ENCODE measurements at regions not wholly inside any gene's neighbourhood (a gene's known extent, or its start where the extent isn't known, plus 50 kb on each side); places are given as distances from the start of the nearest gene placed in this dataset.

DNA sequence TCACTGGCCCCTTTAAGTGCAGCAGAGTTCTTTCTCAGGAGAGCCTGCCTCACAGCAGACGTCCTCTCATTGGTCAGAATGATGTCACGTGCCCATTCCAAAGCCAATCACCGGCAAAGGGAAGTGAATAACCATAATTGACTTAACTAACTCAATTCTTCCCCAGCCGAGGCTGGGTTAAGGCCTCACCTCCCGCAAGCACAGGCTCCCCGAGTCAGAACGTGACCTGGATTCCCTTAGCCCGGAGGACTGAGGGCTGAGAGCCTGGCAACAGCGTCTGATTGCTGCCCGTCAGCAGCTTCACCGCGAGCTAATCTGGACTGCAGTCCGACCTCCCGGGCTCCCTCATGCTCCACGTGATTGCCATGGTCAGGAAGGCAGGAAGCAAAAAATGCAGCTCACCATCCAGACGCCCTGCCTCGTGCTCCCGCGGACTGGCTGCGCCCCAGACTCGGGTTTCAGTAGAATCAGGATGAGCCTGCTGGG is 92.1 kb upstream of the FZD10 start:
- Histone ChIP-seq H2BK12ac (ENCODE audit: low read depth, low read length) (no peak overlapping the region), H4K5ac (ENCODE audit: insufficient read length, low read depth, low read length) (no peak overlapping the region), H3K4me1 (replicated peaks in 1 of 4; ENCODE audit: control insufficient read depth in 3 of 4, insufficient read depth in 4 of 4, low read length in 3 of 4) (peaks cover 0 to 4% (median under 1%) of the 10 kb centered on the region in 4 experiments; a peak in 2 of 7 replicates), H2BK20ac (ENCODE audit: low read length) (no peak overlapping the region), H4K8ac (ENCODE audit: extremely low read depth, insufficient read depth, low read length) (no peak overlapping the region), H3K79me2 (ENCODE audit: control insufficient read depth in 1 of 2, insufficient read depth in 2 of 2, low read length in 2 of 2) (no peaks in the 10 kb centered on the region), H2BK5ac (ENCODE audit: low read depth, low read length) (no peak overlapping the region), H3K4ac (replicated peaks; ENCODE audit: insufficient read length, low read depth, low read length) (no peak overlapping the region), H3K4me3 (ENCODE audit: extremely low read depth in 1 of 4, insufficient read depth in 2 of 4, low read depth in 3 of 4, low read length in 4 of 4) (no peak overlapping the region), H3K27me3 (replicated peaks in 1 of 4; ENCODE audit: control insufficient read depth in 3 of 4, extremely low read depth in 1 of 4, insufficient read depth in 3 of 4, low read length in 3 of 4) (peaks cover 0 to 24% (median 14%) of the 10 kb centered on the region in 4 experiments; a peak in 4 of 7 replicates), H2AK5ac (ENCODE audit: low read depth, low read length) (no peak overlapping the region), H2BK120ac (replicated peaks; ENCODE audit: low read depth, low read length) (no peak overlapping the region), H3K14ac (ENCODE audit: insufficient read length) (no peak overlapping the region), H3K27ac (ENCODE audit: low read depth, low read length) (no peak overlapping the region), H3K23ac (ENCODE audit: insufficient read length) (no peak overlapping the region), H3K9ac (replicated peaks in 1 of 4; ENCODE audit: extremely low read depth in 1 of 4, low read depth in 3 of 4, low read length in 3 of 4) (no peak overlapping the region), H2BK15ac (ENCODE audit: low read length) (no peak overlapping the region), H3K18ac (ENCODE audit: extremely low read depth, low read length) (no peak overlapping the region), H3K4me2 (ENCODE audit: insufficient read depth in 1 of 2, low read depth in 2 of 2, low read length in 2 of 2) (no peak overlapping the region), H4K91ac (replicated peaks; ENCODE audit: insufficient read length, low read length) (no peak overlapping the region), H3K23me2 (ENCODE audit: low read depth, low read length) (no peaks in the 10 kb centered on the region), H2AFZ (ENCODE audit: low read length) (peak overlapping the region; percentile 87; the same call in 1 of the 2 replicates), H3K36me3 (ENCODE audit: control insufficient read depth in 2 of 4, insufficient read depth in 4 of 4, low read length in 3 of 4) (no peaks in the 10 kb centered on the region), H3K9me3 (ENCODE audit: insufficient read depth in 2 of 2, low read depth in 1 of 2, low read length in 1 of 2) (no peaks in the 10 kb centered on the region), H3K79me1 (ENCODE audit: low read depth, low read length) (no peaks in the 10 kb centered on the region), H3K56ac (replicated peaks; ENCODE audit: insufficient read length, low read depth, low read length) (no peak overlapping the region), H4K20me1 (replicated peaks in 1 of 2; ENCODE audit: control insufficient read depth in 1 of 2, insufficient read depth in 2 of 2, low read length in 2 of 2) (peaks cover 0 to 2% of the 10 kb centered on the region in 2 experiments)
- CTCF ChIA-PET (ENCODE audit: partially characterized antibody): interaction anchor here (1.7 to 2.9 kb wide), 3 partner anchors 11 to 262 kb away, joined by 3 to 11 read pairs (median 7); no protein-coding TSS in a partner anchor
- WGBS, 2 experiments (ENCODE audit: extremely low coverage in 1 of 2, insufficient coverage in 1 of 2, insufficient read length in 1 of 2, insufficient replicate concordance in 2 of 2, low coverage in 1 of 2, low lambda C conversion rate in 2 of 2, missing lambda C conversion rate in 1 of 2): 79% methylated on average over 21 of the region's 21 CpGs; no CpG with 5 or more reads in 1 of the 2 experiments
- POLR2A ChIA-PET (ENCODE audit: partially characterized antibody): no interaction called here
- no peak for FAIRE-seq
- no peak for DNase-seq (ENCODE audit: low read depth in 1 of 2, low spot score in 2 of 2)
- TF ChIP-seq HDAC2 (IDR thresholded peaks at IDR 0.05; ENCODE audit: borderline replicate concordance in 1 of 2, low read depth in 2 of 2, low read length in 2 of 2): no peak
- TF ChIP-seq CHD2 (IDR thresholded peaks at IDR 0.05; ENCODE audit: low read length): no peak
- TF ChIP-seq KDM1A (IDR thresholded peaks at IDR 0.05; ENCODE audit: borderline replicate concordance, low read length): no peak
- TF ChIP-seq, protein P1, sequence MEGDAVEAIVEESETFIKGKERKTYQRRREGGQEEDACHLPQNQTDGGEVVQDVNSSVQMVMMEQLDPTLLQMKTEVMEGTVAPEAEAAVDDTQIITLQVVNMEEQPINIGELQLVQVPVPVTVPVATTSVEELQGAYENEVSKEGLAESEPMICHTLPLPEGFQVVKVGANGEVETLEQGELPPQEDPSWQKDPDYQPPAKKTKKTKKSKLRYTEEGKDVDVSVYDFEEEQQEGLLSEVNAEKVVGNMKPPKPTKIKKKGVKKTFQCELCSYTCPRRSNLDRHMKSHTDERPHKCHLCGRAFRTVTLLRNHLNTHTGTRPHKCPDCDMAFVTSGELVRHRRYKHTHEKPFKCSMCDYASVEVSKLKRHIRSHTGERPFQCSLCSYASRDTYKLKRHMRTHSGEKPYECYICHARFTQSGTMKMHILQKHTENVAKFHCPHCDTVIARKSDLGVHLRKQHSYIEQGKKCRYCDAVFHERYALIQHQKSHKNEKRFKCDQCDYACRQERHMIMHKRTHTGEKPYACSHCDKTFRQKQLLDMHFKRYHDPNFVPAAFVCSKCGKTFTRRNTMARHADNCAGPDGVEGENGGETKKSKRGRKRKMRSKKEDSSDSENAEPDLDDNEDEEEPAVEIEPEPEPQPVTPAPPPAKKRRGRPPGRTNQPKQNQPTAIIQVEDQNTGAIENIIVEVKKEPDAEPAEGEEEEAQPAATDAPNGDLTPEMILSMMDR (IDR thresholded peaks at IDR 0.05; ENCODE audit: control extremely low read depth in 1 of 3, insufficient read depth in 1 of 3, low read depth in 1 of 3, low read length in 3 of 3): no peak
- no peak for TF ChIP-seq NRF1 (IDR thresholded peaks at IDR 0.05; ENCODE audit: low read depth, low read length)
- TF ChIP-seq BCL11A (IDR thresholded peaks at IDR 0.05; ENCODE audit: low read depth in 2 of 2, low read length in 2 of 2): no peak
- no peak for TF ChIP-seq HDAC6 (IDR thresholded peaks at IDR 0.05; ENCODE audit: low read depth, low read length)
- TF ChIP-seq TAF7 (optimal IDR thresholded peaks at IDR 0.05; ENCODE audit: borderline replicate concordance, low read depth, low read length): peak; percentile 48
- TF ChIP-seq, protein P2, sequence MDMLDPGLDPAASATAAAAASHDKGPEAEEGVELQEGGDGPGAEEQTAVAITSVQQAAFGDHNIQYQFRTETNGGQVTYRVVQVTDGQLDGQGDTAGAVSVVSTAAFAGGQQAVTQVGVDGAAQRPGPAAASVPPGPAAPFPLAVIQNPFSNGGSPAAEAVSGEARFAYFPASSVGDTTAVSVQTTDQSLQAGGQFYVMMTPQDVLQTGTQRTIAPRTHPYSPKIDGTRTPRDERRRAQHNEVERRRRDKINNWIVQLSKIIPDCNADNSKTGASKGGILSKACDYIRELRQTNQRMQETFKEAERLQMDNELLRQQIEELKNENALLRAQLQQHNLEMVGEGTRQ (IDR thresholded peaks at IDR 0.05; ENCODE audit: low read length): peak; percentile 71
- no peak for TF ChIP-seq RFX5 (IDR thresholded peaks at IDR 0.05; ENCODE audit: borderline replicate concordance, low read depth, low read length)

Data from H1 (cell line).